Heart left ventricle (tissue), 13 donors: ENCODE measurements at regions not wholly inside any gene's neighbourhood (a gene's known extent, or its start where the extent isn't known, plus 50 kb on each side); places are given as distances from the start of the nearest gene placed in this dataset.

ENCODE experiments used
- POLR2A ChIP-seq, 2 donors: fragments of 450-650 bp; IDR thresholded peaks; one replicate each; pipeline ENCODE4 v1.6.1; 2017; ENCODE audit warnings: antibody characterized with exemption in 2 of 2, mild to moderate bottlenecking in 2 of 2, moderate library complexity in 2 of 2
- TF ChIP-seq, protein P1 (sequence below), 12 donors: fragments of 200-600 bp; sonication (generic) in 4 of 12; IDR thresholded peaks; one replicate each; pipeline versions ENCODE4 v1.5.0 to v1.8.0; 2018 to 2022; ENCODE audit warnings: antibody characterized with exemption in 12 of 12, mild to moderate bottlenecking in 5 of 12
- donor health status: ischemic (EF 13 %, LVEDD 7.1; RV severe dilation, severe dysfunction).
- donor health status: DM: no; HTN: yes; CAD: no.
- donor health status: DM: no; HTN: no; CAD: no.
- donor health status: ischemic (EF 25% LVEDD 6.9; RV normal size, moderate dysfunction).
- donor health status: ischemic (EF 25% LVEDD 5.7; RV mildly dilated, moderate dysfunction).
- donor health status: ischemic (EF 35%, LVEDD 5.7; RV mildly dilated, moderate dysfunction).
- donor health status: nonischemic (EF 11% LVEDD 7.7; RV severe dilation, severe dysfunction).
- donor health status: DM: yes; HTN: yes; CAD: no.
- donor health status: PGD.
- donor health status: ischemic (EF 29% LVEDD 5.4; RV normal size, mild dysfunction).
- donor health status: nonischemic (EF 23%, LVEDD 6.1; RV moderate dilation, normal function).

GRCh38 chr4:17117746-17118145, 219.3 kb upstream of the LDB2 start:
- TF ChIP-seq, protein P1, sequence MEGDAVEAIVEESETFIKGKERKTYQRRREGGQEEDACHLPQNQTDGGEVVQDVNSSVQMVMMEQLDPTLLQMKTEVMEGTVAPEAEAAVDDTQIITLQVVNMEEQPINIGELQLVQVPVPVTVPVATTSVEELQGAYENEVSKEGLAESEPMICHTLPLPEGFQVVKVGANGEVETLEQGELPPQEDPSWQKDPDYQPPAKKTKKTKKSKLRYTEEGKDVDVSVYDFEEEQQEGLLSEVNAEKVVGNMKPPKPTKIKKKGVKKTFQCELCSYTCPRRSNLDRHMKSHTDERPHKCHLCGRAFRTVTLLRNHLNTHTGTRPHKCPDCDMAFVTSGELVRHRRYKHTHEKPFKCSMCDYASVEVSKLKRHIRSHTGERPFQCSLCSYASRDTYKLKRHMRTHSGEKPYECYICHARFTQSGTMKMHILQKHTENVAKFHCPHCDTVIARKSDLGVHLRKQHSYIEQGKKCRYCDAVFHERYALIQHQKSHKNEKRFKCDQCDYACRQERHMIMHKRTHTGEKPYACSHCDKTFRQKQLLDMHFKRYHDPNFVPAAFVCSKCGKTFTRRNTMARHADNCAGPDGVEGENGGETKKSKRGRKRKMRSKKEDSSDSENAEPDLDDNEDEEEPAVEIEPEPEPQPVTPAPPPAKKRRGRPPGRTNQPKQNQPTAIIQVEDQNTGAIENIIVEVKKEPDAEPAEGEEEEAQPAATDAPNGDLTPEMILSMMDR (IDR thresholded peaks at IDR 0.05): no peak
- TF ChIP-seq POLR2A (IDR thresholded peaks at IDR 0.05): no peak
